SK-N-SH treated with all-trans-retinoic acid at 6 μM for 48 hours (cell line): ENCODE measurements at regions not wholly inside any gene's neighbourhood (a gene's known extent, or its start where the extent isn't known, plus 50 kb on each side); places are given as distances from the start of the nearest gene placed in this dataset.

Experiments used
- ATAC-seq: fragments of 200-7000 bp; cut with Tn5 transposase; 3 replicates; pipeline ENCODE4 v1.9.1; 2020; ENCODE audit warnings: mild to moderate bottlenecking, moderate library complexity
- ARNTL ChIP-seq: fragments of 450-650 bp; formaldehyde crosslinking; IDR thresholded peaks from 2 replicates; pipeline ENCODE4 v1.5.0; 2020; ENCODE audit warnings: low read depth, mild to moderate bottlenecking, moderate library complexity, borderline replicate concordance
- BACH2 ChIP-seq: fragments of 250-450 bp; sonication (Bioruptor Pico); IDR thresholded peaks from 2 replicates; pipeline ENCODE4 v1.9.0; 2021; ENCODE audit warnings: mild to moderate bottlenecking, borderline replicate concordance
- CSDC2 ChIP-seq: fragments of 250-450 bp; sonication (Bioruptor Pico); IDR thresholded peaks from 2 replicates; pipeline ENCODE4 v1.5.0; 2020; ENCODE audit warnings: mild to moderate bottlenecking, moderate library complexity
- ESRRG ChIP-seq: fragments of 250-450 bp; sonication (Bioruptor Pico); IDR thresholded peaks from 2 replicates; pipeline ENCODE4 v1.6.1; 2021; ENCODE audit warnings: mild to moderate bottlenecking
- GLIS3 ChIP-seq: fragments of 250-450 bp; sonication (Bioruptor Pico); IDR thresholded peaks from 2 replicates; pipeline ENCODE4 v1.5.0; 2020; ENCODE audit warnings: mild to moderate bottlenecking, moderate library complexity
- ISL1 ChIP-seq: fragments of 250-450 bp; sonication (Bioruptor Pico); IDR thresholded peaks from 2 replicates; pipeline ENCODE4 v2.1.2; 2022; ENCODE audit warnings: mild to moderate bottlenecking, moderate library complexity
- OSR1 ChIP-seq: fragments of 250-450 bp; sonication (Bioruptor Pico); IDR thresholded peaks from 2 replicates; pipeline ENCODE4 v1.8.0; 2022; ENCODE audit warnings: moderate library complexity, mild to moderate bottlenecking, inconsistent platforms
- PPARA ChIP-seq: fragments of 250-450 bp; sonication (Bioruptor Pico); IDR thresholded peaks from 2 replicates; pipeline ENCODE4 v1.5.0; 2020; ENCODE audit warnings: mild to moderate bottlenecking, borderline replicate concordance
- RARB ChIP-seq: fragments of 250-450 bp; sonication (Bioruptor Pico); IDR thresholded peaks from 2 replicates; pipeline ENCODE4 v1.8.0; 2021; ENCODE audit warnings: mild to moderate bottlenecking, moderate library complexity
- SNAI2 ChIP-seq: fragments of 250-450 bp; sonication (Bioruptor Pico); IDR thresholded peaks from 2 replicates; pipeline ENCODE4 v1.5.0; 2020; ENCODE audit warnings: mild to moderate bottlenecking, moderate library complexity
- TCF4 ChIP-seq: fragments of 250-450 bp; sonication (Bioruptor Pico); IDR thresholded peaks from 2 replicates; pipeline ENCODE4 v1.8.0; 2021; ENCODE audit warnings: mild to moderate bottlenecking, moderate library complexity, borderline replicate concordance
- TOX ChIP-seq: fragments of 250-450 bp; sonication (Bioruptor Pico); IDR thresholded peaks from 2 replicates; pipeline ENCODE4 v1.8.0; 2021; ENCODE audit warnings: mild to moderate bottlenecking, moderate library complexity, borderline replicate concordance
- ZFP3 ChIP-seq: fragments of 250-450 bp; sonication (Bioruptor Pico); IDR thresholded peaks from 2 replicates; pipeline ENCODE4 v1.5.0; 2020; ENCODE audit warnings: mild to moderate bottlenecking, moderate library complexity
- ZFP30 ChIP-seq: fragments of 450-650 bp; formaldehyde crosslinking; IDR thresholded peaks from 2 replicates; pipeline ENCODE4 v1.5.0; 2022; ENCODE audit warnings: mild to moderate bottlenecking, moderate library complexity
- ZNF565 ChIP-seq: fragments of 450-650 bp; formaldehyde crosslinking; conservative IDR thresholded peaks from 2 replicates; pipeline ENCODE4 v1.5.0; 2020; ENCODE audit warnings: low read depth, mild to moderate bottlenecking, moderate library complexity
- ZNF8 ChIP-seq: fragments of 450-650 bp; formaldehyde crosslinking; IDR thresholded peaks from 2 replicates; pipeline ENCODE4 v1.5.0; 2020; ENCODE audit warnings: mild to moderate bottlenecking, moderate library complexity
- TF ChIP-seq, protein P1 (sequence below): fragments of 250-450 bp; sonication (Bioruptor Pico); IDR thresholded peaks from 2 replicates; pipeline ENCODE4 v1.5.1; 2021; ENCODE audit warnings: mild to moderate bottlenecking, moderate library complexity
- TF ChIP-seq, protein P2 (sequence below): fragments of 250-450 bp; sonication (Bioruptor Pico); IDR thresholded peaks from 2 replicates; pipeline ENCODE4 v1.5.0; 2020; ENCODE audit warnings: mild to moderate bottlenecking, moderate library complexity
- TF ChIP-seq, protein P3 (sequence below): fragments of 250-450 bp; sonication (Bioruptor Pico); IDR thresholded peaks from 2 replicates; pipeline ENCODE4 v1.8.0; 2021; ENCODE audit warnings: low read depth, mild to moderate bottlenecking, moderate library complexity, borderline replicate concordance
- TF ChIP-seq, protein P4 (sequence below): fragments of 250-450 bp; sonication (Bioruptor Pico); IDR thresholded peaks from 2 replicates; pipeline ENCODE4 v1.8.0; 2020; ENCODE audit warnings: mild to moderate bottlenecking, moderate library complexity, borderline replicate concordance

DNA sequence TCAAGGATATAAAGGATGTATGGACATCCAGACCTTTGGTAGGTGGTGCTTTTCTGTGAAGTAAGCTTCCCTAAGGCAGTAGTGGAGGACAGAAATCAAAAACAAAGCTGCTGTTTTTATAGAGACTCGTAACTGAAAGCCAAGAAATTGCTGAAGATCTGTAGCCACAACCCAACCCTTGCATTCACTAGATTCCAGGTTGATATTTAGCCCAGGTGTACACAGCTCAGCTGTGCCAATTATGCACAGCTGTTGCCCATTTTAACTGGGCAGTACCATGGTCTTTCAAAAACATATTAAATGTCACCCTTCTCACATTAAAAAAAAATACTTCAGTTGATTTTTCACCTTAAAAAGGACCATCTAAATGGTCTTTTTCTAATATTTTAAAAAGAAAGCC, 75.8 kb downstream of the CNTN3 start:
- no peak for ATAC-seq
- no peak for TF ChIP-seq RARB (CRISPR knock-in tag)
- no peak for TF ChIP-seq OSR1
- no peak for TF ChIP-seq ARNTL (CRISPR knock-in tag)
- no peak for TF ChIP-seq ZNF8 (CRISPR knock-in tag)
- no peak for TF ChIP-seq ZFP3
- TF ChIP-seq ZNF565 (CRISPR knock-in tag): no peak
- TF ChIP-seq ZFP30 (CRISPR knock-in tag): no peak
- no peak for TF ChIP-seq SNAI2
- TF ChIP-seq GLIS3 (CRISPR knock-in tag): no peak
- TF ChIP-seq, protein P1, sequence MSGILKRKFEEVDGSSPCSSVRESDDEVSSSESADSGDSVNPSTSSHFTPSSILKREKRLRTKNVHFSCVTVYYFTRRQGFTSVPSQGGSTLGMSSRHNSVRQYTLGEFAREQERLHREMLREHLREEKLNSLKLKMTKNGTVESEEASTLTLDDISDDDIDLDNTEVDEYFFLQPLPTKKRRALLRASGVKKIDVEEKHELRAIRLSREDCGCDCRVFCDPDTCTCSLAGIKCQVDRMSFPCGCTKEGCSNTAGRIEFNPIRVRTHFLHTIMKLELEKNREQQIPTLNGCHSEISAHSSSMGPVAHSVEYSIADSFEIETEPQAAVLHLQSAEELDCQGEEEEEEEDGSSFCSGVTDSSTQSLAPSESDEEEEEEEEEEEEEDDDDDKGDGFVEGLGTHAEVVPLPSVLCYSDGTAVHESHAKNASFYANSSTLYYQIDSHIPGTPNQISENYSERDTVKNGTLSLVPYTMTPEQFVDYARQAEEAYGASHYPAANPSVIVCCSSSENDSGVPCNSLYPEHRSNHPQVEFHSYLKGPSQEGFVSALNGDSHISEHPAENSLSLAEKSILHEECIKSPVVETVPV (CRISPR knock-in tag): no peak
- no peak for TF ChIP-seq ISL1 (CRISPR knock-in tag)
- TF ChIP-seq BACH2 (CRISPR knock-in tag): no peak
- no peak for TF ChIP-seq TCF4 (CRISPR knock-in tag)
- TF ChIP-seq, protein P2, sequence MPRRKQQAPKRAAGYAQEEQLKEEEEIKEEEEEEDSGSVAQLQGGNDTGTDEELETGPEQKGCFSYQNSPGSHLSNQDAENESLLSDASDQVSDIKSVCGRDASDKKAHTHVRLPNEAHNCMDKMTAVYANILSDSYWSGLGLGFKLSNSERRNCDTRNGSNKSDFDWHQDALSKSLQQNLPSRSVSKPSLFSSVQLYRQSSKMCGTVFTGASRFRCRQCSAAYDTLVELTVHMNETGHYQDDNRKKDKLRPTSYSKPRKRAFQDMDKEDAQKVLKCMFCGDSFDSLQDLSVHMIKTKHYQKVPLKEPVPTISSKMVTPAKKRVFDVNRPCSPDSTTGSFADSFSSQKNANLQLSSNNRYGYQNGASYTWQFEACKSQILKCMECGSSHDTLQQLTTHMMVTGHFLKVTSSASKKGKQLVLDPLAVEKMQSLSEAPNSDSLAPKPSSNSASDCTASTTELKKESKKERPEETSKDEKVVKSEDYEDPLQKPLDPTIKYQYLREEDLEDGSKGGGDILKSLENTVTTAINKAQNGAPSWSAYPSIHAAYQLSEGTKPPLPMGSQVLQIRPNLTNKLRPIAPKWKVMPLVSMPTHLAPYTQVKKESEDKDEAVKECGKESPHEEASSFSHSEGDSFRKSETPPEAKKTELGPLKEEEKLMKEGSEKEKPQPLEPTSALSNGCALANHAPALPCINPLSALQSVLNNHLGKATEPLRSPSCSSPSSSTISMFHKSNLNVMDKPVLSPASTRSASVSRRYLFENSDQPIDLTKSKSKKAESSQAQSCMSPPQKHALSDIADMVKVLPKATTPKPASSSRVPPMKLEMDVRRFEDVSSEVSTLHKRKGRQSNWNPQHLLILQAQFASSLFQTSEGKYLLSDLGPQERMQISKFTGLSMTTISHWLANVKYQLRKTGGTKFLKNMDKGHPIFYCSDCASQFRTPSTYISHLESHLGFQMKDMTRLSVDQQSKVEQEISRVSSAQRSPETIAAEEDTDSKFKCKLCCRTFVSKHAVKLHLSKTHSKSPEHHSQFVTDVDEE: no peak
- TF ChIP-seq CSDC2: no peak
- TF ChIP-seq TOX (CRISPR knock-in tag): no peak
- TF ChIP-seq, protein P3, sequence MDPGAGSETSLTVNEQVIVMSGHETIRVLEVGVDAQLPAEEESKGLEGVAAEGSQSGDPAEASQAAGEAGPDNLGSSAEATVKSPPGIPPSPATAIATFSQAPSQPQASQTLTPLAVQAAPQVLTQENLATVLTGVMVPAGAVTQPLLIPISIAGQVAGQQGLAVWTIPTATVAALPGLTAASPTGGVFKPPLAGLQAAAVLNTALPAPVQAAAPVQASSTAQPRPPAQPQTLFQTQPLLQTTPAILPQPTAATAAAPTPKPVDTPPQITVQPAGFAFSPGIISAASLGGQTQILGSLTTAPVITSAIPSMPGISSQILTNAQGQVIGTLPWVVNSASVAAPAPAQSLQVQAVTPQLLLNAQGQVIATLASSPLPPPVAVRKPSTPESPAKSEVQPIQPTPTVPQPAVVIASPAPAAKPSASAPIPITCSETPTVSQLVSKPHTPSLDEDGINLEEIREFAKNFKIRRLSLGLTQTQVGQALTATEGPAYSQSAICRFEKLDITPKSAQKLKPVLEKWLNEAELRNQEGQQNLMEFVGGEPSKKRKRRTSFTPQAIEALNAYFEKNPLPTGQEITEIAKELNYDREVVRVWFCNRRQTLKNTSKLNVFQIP (CRISPR knock-in tag): no peak

DNA sequence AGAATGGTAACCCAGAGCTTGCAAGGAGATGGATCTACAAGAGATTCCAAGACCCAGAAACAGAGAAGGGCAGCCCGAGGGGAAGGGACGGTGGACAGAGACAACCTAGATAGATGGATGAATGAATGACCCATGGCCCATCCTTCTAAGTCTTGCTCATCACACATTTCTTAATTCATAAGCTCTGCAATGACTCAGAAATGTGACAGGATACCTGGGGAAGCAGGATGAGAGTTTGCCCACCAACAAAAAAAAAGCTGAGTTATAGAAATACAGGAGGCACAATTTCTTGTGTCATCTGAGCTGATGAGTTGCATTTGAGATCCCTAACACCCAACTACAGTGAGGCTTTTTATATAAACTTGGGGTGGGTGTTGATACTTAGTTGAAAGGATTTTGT, 76.6 kb downstream of the CNTN3 start:
- ATAC-seq: no peak
- TF ChIP-seq CSDC2: no peak
- TF ChIP-seq ISL1 (CRISPR knock-in tag): no peak
- no peak for TF ChIP-seq TCF4 (CRISPR knock-in tag)

DNA sequence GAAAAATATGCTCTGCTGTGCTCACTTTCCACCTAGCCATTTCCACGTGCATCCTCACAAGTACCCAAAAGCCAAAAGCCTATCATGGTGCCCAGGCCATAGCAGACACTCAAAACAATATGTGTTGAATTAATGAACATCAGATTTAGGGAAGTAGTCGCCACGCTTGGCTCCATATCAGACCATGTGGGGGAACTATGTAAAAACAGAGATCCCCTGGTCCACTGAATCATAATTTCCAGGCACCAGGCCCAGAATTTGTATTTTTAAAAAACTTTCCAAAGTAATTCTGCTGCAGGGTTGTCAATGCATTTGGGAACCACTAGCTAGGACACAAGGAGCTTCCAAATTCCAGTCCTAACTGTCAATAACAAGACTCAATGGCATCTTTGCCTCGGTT, 77.3 kb downstream of the CNTN3 start:
- no peak for ATAC-seq
- TF ChIP-seq SNAI2 (no peak), OSR1 (no peak), ZNF8 (CRISPR knock-in tag) (no peak), RARB (CRISPR knock-in tag) (no peak), ESRRG (no peak), ZFP30 (CRISPR knock-in tag) (no peak), ZFP3 (no peak), TOX (CRISPR knock-in tag) (no peak), TCF4 (CRISPR knock-in tag) (no peak), CSDC2 (no peak), BACH2 (CRISPR knock-in tag) (no peak), GLIS3 (CRISPR knock-in tag) (no peak), PPARA (CRISPR knock-in tag) (no peak)
- TF ChIP-seq, protein P3 (CRISPR knock-in tag): no peak
- TF ChIP-seq, protein P4, sequence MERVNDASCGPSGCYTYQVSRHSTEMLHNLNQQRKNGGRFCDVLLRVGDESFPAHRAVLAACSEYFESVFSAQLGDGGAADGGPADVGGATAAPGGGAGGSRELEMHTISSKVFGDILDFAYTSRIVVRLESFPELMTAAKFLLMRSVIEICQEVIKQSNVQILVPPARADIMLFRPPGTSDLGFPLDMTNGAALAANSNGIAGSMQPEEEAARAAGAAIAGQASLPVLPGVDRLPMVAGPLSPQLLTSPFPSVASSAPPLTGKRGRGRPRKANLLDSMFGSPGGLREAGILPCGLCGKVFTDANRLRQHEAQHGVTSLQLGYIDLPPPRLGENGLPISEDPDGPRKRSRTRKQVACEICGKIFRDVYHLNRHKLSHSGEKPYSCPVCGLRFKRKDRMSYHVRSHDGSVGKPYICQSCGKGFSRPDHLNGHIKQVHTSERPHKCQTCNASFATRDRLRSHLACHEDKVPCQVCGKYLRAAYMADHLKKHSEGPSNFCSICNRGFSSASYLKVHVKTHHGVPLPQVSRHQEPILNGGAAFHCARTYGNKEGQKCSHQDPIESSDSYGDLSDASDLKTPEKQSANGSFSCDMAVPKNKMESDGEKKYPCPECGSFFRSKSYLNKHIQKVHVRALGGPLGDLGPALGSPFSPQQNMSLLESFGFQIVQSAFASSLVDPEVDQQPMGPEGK: no peak
- TF ChIP-seq, protein P1 (CRISPR knock-in tag): no peak
